GM21360 (cell line): ENCODE measurements at regions not wholly inside any gene's neighbourhood (a gene's known extent, or its start where the extent isn't known, plus 50 kb on each side); places are given as distances from the start of the nearest gene placed in this dataset.
A peak's percentile ranks its signal among the peaks of the same experiment; 100 is the strongest.

Experiments
- ATAC-seq: cut with Tn5 transposase; IDR thresholded peaks from one replicate; pipeline ENCODE4 v1.9.1; 2021; ENCODE audit warnings: mild to moderate bottlenecking, moderate library complexity; ENCODE audit not compliant: unreplicated experiment

DNA sequence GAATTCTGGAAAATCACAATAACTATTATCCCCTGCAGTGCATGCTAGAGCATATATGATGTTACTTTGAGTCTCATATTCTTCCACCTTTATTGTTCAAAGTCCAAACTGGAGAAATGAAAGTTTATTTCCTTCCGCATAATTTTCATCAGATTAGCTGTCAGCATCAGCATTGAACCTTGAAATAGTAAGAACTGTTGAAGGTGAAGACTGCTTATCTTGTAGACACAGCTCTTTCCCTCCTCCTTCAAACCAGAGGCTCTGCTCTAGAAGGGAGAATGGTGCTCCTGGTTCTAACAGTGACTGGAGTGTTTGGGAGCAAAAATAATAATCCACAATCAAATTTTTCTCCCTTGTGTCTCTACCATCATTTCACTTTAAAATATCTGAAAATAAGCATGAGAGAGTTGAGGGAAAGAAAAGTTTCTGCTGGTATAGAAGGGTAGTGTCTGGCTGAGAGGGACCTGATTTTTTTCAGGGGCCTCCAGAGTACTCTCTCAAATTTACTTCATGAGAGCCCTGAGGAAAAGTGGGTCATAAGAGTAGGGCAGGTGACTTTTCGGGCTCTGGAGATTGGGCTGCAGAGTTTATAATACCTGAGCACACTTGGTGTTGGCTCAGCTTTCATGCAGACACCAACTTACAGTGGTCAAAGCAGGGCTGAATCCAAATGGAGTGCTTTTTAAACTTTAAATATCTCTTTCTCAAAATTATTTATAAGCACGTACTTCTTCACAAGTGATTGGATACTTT is 170.4 kb downstream of the ZDHHC21 start:
- ATAC-seq, result no peak

DNA sequence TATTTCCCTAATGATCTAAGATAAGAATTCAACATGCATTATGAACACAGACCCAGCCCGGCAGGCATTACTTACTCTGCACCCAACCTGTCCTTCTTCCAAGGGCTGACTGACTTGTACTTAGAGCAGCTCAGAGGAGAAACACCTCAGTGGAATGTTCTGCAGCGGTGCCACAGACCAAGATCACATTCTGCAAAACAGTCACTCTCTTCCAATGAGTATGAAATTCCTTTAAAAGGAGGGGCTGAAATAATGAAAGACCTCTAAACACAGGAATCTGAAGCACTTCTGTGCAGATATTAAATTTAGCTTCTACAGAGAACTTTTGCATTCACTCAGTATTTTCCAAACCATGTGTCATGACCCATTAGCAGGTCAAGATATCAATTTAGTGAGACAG is 172.9 kb downstream of the ZDHHC21 start:
- ATAC-seq, result no peak

- ATAC-seq, result no peak
Measured at GRCh38 chr9:14517154-14517906, 175.9 kb downstream of the ZDHHC21 start.

- ATAC-seq, result no peak
Measured at GRCh38 chr9:14516656-14517055, 176.6 kb downstream of the ZDHHC21 start.

- ATAC-seq, result no peak
Measured at GRCh38 chr9:14515571-14516198, 177.5 kb downstream of the ZDHHC21 start.

GRCh38 chr9:14515049-14515448 is 178.2 kb downstream of the ZDHHC21 start:
- no peak for ATAC-seq

GRCh38 chr9:14512942-14513341 is 180.3 kb downstream of the ZDHHC21 start:
- ATAC-seq, result no peak

DNA sequence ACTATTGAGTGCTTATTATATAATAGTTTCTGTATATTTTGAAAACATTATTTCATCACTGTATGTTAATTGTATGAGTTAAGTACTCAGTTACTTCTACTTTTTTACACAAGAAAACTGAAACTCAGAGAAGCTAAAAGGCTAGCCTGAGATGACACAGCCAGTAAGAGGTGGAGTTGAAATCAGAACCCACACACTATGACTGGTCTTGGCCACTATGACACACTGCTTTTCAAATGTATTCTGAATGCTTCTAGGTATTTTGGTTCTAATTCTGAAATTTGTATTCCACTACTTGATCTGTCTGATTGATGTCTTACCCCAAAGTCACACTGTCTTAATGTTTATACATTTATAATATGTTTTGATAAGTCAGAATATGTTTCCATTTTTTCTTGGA is 181.8 kb downstream of the ZDHHC21 start:
- ATAC-seq, result peak; percentile 96

- ATAC-seq, result no peak
Measured at GRCh38 chr9:14508884-14509283, 184.3 kb downstream of the ZDHHC21 start.

DNA sequence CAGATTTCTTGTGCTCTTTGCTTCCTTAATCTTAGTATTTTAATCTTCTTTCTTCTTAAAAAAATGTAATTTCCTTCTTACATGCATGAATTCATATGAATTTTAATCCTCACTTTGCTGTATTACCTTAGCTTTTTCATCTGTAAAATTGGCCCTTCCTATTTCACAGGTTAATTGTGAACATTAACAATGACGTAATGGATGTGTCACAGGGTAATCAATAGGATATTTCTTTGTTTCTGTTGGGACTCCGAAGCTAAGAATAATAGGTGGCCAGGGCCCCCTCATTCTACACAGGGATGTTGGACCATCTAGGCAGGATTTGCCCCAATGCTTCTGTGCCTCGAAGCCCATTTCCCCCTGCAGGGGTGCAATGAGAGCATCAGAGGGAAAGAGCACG is 187.4 kb upstream of the NFIB start:
- ATAC-seq, result no peak

DNA sequence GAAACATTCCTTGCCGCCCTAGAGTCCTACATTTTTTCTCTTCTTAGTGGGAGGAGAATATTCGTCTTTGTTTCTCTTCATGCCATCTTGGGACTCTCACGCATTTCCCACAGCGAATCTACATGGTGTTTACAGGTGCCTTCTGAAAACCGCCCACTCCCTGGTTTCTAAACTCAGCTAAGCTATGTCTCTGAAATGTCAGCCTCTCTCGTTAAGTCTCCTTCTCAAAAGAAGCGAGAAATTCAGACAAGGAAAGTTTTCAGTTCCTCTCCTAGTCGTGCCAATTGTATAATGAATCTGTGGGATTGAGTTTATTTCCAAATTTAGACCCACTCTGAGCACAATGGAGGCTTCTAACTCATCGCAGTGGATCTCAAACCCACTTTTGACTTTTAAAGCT is 186.8 kb upstream of the NFIB start:
- ATAC-seq, result peak; percentile 67

DNA sequence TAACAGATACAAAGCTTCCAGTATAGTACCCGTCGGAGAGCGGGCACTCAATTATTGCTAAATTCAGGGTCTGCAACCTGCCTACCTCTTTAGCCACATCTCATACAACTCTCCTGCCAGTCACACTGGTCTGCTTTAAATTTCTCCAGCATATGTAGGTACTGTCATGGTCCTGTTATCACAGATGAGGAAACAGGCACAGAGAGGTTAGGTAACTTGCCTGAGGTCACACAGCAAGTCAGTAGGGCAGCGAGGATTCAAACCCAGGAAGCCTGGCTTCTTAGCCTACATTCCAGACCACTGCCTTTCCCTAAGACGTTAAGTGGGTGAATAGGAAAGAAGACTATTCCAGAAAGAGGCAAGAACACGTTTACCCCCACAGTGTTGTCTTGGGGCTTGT is 186.0 kb upstream of the NFIB start:
- ATAC-seq, result no peak

- ATAC-seq, result no peak
Measured at GRCh38 chr9:14498824-14499223, 184.9 kb upstream of the NFIB start.

DNA sequence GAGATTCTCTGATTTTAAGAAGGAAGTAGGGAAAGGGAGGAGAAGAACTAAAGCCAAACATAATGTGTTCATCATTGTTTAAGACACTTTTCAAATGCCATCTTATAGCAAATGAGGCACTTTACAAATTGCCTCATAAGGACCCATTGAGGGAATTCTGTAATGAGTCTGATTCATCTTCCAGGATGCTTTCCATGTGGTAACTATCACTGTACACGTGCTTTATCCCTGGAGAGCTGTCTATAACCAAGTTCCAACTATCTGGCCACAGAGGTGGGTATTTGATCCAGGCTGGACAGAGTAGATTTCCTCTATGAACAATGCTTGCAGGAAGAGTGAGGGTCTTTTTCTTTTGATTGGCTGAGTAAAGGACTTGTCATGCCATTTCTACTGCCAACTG is 183.5 kb upstream of the NFIB start:
- ATAC-seq, result no peak

DNA sequence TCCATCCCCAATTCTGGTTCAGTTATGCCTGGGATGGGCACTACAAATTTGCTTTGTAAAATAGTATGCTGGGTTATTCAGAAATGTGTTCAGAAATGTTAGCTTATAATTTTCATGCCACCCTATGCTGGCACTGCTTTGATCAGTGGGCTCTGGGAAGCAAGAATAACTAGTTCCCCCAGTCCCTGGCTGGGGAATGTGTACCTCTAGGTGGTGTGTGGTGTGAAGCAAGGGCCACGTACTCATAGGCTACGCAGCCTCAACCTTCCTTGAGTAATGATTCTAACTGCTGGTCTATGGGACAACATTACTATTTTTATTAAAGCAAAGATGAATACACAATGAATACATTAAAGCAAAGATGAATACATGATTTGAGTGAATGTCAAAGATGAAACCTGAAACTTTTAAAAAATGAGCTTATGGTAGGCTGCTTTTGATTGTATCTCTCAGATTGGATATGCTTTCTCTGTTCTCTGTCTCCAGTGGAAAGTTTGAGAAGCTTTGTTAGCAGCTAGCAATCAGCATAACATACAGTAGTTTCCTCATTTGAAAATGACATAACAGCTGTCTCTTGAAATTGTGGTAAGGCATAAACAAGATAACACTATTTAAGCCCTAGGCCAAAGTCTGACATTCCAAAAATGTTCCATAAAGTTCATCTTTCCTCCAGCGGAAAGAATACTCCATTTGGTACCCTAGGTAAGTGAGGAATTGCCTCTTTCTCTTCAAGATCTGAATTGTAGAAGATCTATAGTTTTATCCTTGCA is 174.7 kb upstream of the NFIB start:
- no peak for ATAC-seq

DNA sequence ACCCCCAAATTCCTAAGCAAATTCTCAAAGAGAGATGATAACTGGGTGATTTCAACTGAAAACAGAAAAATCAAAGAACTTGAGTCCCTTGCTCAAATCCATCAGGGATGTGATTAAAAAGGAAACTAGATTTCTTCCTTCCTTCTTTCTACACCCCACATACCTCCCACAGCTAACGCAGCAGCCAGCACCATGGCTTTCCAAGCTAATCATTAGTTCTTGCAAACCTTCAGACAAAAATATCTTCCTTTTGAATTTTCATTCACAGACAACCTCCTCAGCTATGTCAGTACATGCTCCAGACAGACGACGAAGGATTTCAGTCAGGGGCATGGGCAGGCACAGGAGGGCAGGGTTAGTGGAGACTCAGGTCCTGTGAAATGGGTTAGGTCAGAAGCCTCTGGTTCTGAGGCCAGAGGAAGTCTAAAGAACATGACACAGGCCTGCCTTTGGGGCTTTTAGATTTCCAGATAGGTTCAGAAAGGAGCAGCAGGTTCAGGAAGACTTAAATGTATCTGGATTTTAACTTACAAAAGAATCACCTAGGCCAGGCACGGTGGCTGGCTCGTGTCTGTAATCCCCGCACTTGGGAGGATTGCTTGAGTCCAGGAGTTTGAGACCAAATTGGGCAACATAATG is 173.7 kb upstream of the NFIB start:
- ATAC-seq, result no peak

GRCh38 chr9:14485366-14485765 is 171.4 kb upstream of the NFIB start:
- ATAC-seq, result no peak

DNA sequence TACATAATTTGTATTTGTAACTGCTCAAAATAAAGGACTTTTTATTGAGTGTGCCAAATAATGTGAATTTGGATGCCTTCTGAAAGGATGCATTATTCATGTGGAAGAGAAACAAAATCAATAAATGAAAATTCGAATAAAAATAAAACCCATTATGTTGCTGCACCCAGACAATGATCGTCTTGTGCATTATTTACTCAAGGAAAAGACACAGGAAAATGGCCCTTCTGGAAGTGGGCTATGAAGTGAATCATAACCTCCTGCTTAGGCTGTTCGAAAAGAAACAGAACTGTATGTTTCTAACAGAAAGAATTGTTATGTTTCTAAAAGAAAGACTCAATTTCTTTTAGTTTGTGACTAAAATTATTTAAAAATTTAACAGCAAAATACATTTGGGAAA is 168.9 kb upstream of the NFIB start:
- ATAC-seq, result no peak

- ATAC-seq, result no peak
Measured at GRCh38 chr9:14480526-14480925, 166.6 kb upstream of the NFIB start.

DNA sequence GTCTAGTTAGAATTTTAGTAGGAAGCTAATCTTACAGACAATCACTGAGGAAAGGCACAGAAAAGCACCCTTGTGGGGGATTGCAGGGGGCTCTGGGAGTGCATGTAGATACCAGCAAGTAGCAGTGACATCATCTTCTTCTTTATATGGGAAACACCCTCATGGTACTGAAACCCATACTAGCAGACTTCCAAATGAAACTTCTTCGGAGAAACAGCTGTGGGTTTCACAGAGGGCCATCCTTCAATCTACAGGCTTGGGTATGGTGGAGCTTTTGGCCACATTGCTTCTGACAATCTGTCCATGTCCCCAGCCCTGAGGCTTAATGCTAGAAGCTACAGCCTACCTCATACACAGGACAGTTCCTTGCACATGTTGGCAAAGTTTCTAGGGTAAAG is 165.2 kb upstream of the NFIB start:
- no peak for ATAC-seq
